Calu3 (cell line): ENCODE measurements at regions not wholly inside any gene's neighbourhood (a gene's known extent, or its start where the extent isn't known, plus 50 kb on each side); places are given as distances from the start of the nearest gene placed in this dataset.
"Not testable (repeated sequence)": the region's sequence is repeated elsewhere in the genome, so short reads cannot be mapped to it uniquely, and the experiment has no call there.

Experiments used
- BruUV-seq: library from RNA; stranded (reverse); fragments of 400-500 nt; replicated peaks from 2 replicates; lab custom pipeline; 2021; lab: Mats Ljungman, UMichigan
- CTCF ChIA-PET: fragments of 300-600 bp; sonication (Branson Sonifier 250); formaldehyde crosslinking; loops from one replicate; lab custom pipeline; 2022; ENCODE audit warnings: antibody characterized with exemption; lab: Charles Lee
- DNase-seq: peaks from one replicate; pipeline ENCODE4 v3.0.0; 2022
- H3K27ac Mint-ChIP-seq: one replicate; pipeline ENCODE4 v1.8.0; 2022; ENCODE audit warnings: mixed read lengths; ENCODE audit not compliant: unreplicated experiment
- H3K27me3 Mint-ChIP-seq: one replicate; pipeline ENCODE4 v1.8.0; 2022; ENCODE audit warnings: mixed read lengths; ENCODE audit not compliant: unreplicated experiment
- H3K36me3 Mint-ChIP-seq: one replicate; pipeline ENCODE4 v1.8.0; 2022; ENCODE audit warnings: mild to moderate bottlenecking, moderate library complexity, mixed read lengths; ENCODE audit not compliant: insufficient read depth, unreplicated experiment
- H3K4me1 Mint-ChIP-seq: one replicate; pipeline ENCODE4 v1.8.0; 2022; ENCODE audit warnings: mild to moderate bottlenecking, low read depth, mixed read lengths; ENCODE audit not compliant: unreplicated experiment
- H3K4me3 Mint-ChIP-seq: one replicate; pipeline ENCODE4 v1.8.0; 2022; ENCODE audit warnings: mild to moderate bottlenecking, low read depth, moderate library complexity, mixed read lengths; ENCODE audit not compliant: unreplicated experiment
- H3K9me3 Mint-ChIP-seq: one replicate; pipeline ENCODE4 v1.8.0; 2022; ENCODE audit warnings: low read depth, mixed read lengths; ENCODE audit not compliant: unreplicated experiment
- intact Hi-C: fragments of 100-400 bp; cut with micrococcal nuclease; formaldehyde crosslinking; loops from one replicate; pipeline ENCODE4 v1.10.0; 2022; ENCODE audit not compliant: unreplicated experiment
- TF ChIP-seq, protein P1 (sequence below): fragments of 200-600 bp; IDR thresholded peaks from one replicate; pipeline ENCODE4 v1.8.0; 2022; ENCODE audit warnings: antibody characterized with exemption; ENCODE audit not compliant: unreplicated experiment

DNA sequence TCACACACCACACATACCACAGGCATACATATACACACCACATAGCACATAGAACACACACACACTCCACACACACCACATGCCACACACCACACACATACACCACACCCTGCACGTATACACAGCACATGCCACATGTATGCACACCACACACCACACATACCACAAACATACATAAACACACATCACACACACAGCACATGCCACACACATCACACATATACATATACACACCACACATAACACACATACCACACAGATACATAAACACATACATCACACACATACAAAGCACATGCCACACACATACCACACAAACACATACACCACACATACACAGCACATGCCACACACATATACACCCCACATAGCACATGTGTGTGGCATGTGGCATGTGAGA, 171.1 kb downstream of the OR4M2 start:
- BruUV-seq = no TSS peak
- intact Hi-C loops = no loop called here
- H3K9me3 Mint-ChIP-seq = peaks cover 2% of the 10 kb centered on the region
- TF ChIP-seq, protein P1, sequence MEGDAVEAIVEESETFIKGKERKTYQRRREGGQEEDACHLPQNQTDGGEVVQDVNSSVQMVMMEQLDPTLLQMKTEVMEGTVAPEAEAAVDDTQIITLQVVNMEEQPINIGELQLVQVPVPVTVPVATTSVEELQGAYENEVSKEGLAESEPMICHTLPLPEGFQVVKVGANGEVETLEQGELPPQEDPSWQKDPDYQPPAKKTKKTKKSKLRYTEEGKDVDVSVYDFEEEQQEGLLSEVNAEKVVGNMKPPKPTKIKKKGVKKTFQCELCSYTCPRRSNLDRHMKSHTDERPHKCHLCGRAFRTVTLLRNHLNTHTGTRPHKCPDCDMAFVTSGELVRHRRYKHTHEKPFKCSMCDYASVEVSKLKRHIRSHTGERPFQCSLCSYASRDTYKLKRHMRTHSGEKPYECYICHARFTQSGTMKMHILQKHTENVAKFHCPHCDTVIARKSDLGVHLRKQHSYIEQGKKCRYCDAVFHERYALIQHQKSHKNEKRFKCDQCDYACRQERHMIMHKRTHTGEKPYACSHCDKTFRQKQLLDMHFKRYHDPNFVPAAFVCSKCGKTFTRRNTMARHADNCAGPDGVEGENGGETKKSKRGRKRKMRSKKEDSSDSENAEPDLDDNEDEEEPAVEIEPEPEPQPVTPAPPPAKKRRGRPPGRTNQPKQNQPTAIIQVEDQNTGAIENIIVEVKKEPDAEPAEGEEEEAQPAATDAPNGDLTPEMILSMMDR = no peak
- H3K27ac Mint-ChIP-seq = no peak overlapping the region
- no peak overlapping the region for H3K4me3 Mint-ChIP-seq
- H3K27me3 Mint-ChIP-seq = no peaks in the 10 kb centered on the region
- H3K36me3 Mint-ChIP-seq = no peaks in the 10 kb centered on the region
- H3K4me1 Mint-ChIP-seq = no peaks in the 10 kb centered on the region
- no peak for DNase-seq
- CTCF ChIA-PET = no interaction called here

DNA sequence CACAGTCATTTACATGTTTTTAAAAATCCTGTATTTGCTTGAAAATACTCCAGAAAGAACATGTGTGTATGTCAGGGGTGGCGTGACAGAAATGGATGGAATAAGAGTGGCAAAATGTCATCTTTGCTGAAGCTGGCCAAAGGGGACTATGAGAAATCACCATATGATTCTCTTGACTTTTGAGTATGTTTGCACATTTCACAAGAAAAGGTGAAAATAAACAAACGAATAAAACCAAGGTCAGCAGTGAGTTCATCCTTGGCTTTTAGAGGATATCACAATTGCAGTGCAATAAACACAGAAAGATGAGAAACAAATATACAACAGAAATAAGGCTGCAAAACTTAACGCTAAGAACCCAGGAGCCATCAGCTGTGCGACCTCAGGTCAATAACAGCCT, 171.7 kb downstream of the OR4M2 start:
- BruUV-seq, H3K27ac Mint-ChIP-seq, CTCF ChIA-PET, H3K36me3 Mint-ChIP-seq, H3K4me3 Mint-ChIP-seq, H3K4me1 Mint-ChIP-seq, intact Hi-C loops, H3K27me3 Mint-ChIP-seq, DNase-seq, H3K9me3 Mint-ChIP-seq: not testable (repeated sequence)

DNA sequence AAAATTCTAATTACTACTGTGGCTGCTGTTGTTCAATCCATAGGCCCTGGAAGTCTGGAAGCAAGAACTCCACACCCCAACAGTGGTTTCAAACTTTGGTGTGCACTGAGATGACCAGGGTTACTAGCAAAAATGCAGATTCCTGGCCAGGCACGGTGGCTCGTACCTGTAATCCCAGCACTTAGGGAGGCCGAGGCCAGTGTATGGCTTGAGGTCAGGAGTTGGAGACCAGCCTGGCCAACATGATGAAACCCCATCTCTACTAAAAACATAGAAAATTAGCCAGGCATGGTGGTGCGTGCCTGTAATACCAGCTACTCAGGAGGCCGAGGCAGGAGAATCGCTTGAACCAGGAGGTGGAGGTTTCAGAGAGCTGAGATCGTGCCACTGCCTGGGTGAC, 172.2 kb downstream of the OR4M2 start:
- H3K4me3 Mint-ChIP-seq, BruUV-seq, H3K27me3 Mint-ChIP-seq, H3K4me1 Mint-ChIP-seq, H3K27ac Mint-ChIP-seq, intact Hi-C loops, DNase-seq, CTCF ChIA-PET, H3K36me3 Mint-ChIP-seq, H3K9me3 Mint-ChIP-seq: not testable (repeated sequence)

DNA sequence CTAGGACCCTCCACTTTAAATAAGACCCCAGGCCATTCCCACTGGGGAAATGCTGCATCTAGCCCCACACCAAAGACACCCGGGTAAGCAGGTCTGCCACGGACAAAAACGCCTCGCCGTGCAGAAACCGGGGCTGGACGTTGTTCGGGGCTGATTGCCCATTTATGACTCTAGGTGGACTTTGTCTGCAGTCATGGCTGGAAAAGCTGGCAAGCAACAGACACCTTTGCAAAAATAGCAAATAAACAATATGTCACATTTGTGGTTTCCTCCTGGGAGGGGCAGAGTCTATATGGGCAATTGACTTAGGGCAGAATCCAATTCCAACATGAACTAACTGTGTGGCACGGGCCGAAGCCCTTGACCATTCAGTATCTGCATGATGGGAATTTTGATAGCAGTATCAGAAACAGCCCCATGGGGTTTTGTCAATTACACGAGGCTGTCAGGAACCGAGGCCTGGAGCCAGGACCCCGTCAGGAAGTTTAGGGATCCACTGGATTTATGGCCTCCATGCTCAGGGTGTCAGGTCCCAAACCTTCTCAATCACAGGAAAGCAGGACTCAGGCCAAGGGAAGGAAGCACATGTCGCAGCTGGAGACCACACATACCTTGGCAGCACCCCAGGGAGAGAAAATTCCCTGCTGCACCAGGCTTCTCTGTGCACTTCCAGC, 172.8 kb downstream of the OR4M2 start:
- H3K4me3 Mint-ChIP-seq, H3K4me1 Mint-ChIP-seq, DNase-seq, BruUV-seq, H3K36me3 Mint-ChIP-seq, CTCF ChIA-PET, H3K9me3 Mint-ChIP-seq, intact Hi-C loops, H3K27me3 Mint-ChIP-seq, H3K27ac Mint-ChIP-seq: not testable (repeated sequence)

DNA sequence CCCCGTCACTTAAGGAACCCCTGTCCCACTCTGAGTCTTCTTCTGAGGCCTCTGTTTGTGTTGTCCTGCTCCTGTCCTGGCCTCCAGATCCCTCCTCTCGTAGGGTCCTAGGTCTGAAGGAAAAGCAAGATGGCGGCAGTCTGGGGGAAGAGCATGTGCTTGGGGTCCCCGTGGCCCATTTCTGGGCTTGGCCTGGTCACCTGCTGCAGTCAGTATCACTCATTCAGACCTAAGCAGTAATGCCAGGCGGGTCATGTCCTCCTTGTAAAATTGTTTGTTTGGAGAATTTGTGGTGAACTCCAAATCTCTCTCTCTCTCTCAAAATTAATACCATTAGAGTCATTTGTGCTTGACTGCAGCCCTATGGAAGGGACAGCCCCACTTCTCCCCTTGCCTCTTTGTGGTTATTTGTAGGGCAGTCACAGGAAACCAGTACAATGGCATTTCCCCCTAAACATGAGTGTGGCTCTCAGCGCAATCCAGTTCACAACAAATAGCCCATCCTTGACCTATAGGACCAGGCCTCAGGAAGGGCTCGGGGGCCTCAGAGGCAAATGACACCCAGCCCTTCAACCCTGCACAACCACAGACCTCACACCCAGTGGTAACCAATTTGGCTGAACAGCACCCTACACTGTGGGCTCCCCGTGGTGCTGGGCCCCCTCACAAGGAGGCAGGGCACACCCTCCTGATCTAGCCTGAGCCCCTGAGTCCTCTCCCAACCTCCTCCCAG, 173.5 kb downstream of the OR4M2 start:
- no peaks in the 10 kb centered on the region for H3K36me3 Mint-ChIP-seq
- TF ChIP-seq, protein P1 = no peak
- no peaks in the 10 kb centered on the region for H3K27me3 Mint-ChIP-seq
- no peak overlapping the region for H3K27ac Mint-ChIP-seq
- no peaks in the 10 kb centered on the region for H3K4me1 Mint-ChIP-seq
- CTCF ChIA-PET = no interaction called here
- DNase-seq = no peak
- intact Hi-C loops = no loop called here
- no TSS peak for BruUV-seq
- H3K9me3 Mint-ChIP-seq = peaks cover 2% of the 10 kb centered on the region
- H3K4me3 Mint-ChIP-seq = no peak overlapping the region

DNA sequence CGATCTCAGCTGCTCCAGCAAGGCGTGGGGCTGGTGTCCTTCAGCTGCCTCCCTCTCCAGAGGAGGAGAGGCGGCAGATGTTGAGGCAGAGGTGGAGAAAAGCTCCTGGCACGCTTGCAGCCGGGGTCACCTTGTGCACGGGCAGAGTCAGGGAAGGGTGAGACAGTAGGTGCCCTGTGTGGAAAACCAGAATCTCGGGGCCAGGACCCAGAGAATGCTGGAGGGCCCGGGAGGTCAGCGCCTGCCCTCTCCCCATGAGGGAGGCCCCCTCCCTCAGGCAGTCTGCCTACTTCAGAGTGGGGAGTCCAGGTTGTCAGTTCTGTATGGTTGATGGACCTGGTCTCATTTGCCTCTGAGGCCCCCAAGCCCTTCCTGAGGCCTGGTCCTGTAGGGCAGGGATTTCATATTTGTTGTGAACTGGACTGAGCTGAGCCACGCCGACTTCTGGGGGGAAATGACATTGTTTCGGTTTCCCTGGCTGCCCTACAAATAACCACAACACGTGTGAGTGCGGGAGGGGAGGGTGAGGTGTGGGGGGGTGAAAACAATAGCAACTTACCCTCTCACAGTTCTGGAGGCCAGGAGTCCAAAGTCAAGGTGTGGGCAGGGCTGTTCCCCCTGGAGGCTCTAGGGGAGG, 174.2 kb downstream of the OR4M2 start:
- H3K36me3 Mint-ChIP-seq, intact Hi-C loops, H3K4me3 Mint-ChIP-seq, H3K27ac Mint-ChIP-seq, H3K27me3 Mint-ChIP-seq, BruUV-seq, H3K9me3 Mint-ChIP-seq, DNase-seq, H3K4me1 Mint-ChIP-seq, CTCF ChIA-PET: not testable (repeated sequence)

DNA sequence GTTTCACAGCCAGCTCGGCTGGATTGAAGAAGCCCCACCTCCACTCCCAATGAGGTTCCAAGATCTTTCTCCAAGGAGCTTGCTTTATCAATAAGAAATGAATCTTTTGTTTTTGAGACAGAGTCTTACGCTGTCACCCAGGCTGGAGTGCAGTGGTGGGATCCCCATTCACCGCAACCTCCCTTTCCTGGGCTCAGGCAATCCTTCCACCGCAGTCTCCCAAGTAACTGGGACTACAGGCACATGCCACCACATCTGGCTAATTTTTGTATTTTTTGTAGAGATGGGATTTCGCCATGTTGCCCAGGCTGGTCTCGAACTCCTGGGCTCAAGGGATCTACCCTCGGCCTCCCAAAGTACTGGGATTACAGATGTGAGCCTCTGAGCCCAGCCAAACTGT, 175.3 kb downstream of the OR4M2 start:
- DNase-seq, H3K4me3 Mint-ChIP-seq, BruUV-seq, H3K27ac Mint-ChIP-seq, H3K4me1 Mint-ChIP-seq, H3K9me3 Mint-ChIP-seq, H3K36me3 Mint-ChIP-seq, CTCF ChIA-PET, intact Hi-C loops, H3K27me3 Mint-ChIP-seq: not testable (repeated sequence)

DNA sequence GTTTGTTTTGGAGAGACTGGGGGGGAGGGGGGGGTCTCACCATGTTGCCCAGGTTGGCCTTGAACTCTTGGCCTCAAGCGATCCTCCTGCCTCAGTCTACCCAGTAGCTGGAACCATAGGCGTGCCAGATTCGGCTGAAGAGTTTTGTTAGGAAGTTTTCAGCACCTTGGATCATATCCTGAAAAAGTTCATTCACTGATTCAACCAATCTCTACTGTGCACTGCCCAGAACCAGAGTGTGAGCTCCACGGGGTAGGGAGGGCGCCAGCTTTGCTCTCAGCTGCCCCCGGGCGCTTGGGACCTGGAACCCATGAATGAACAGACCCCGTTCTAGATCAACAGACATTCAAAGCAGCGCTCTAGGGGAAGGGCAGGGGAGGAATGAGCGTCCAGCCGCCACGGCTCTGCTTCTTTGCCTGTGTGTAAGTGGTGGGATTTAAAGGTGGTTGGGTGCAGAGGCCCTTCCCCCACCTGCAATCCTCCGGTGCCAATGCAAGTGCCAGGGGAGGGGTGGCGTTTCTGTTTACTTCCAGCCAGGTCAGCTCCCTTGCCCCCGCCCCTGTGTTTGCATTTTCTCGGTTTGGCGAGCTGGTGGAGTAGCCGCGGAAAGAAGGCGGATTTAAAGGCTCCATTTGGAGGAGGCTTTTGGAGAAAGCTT, 176.2 kb downstream of the OR4M2 start:
- H3K36me3 Mint-ChIP-seq, H3K9me3 Mint-ChIP-seq, BruUV-seq: not testable (repeated sequence)

More for the DNA sequence above, 176.2 kb downstream of the OR4M2 start:
- CTCF ChIA-PET, intact Hi-C loops, H3K27ac Mint-ChIP-seq, H3K4me3 Mint-ChIP-seq, DNase-seq, H3K27me3 Mint-ChIP-seq, H3K4me1 Mint-ChIP-seq: not testable (repeated sequence)
